ENCODE measurements at regions not wholly inside any gene's neighbourhood (a gene's known extent, or its start where the extent isn't known, plus 50 kb on each side); places are given as distances from the start of the nearest gene placed in this dataset.

GRCh38 chr2:12594590-12594989, 122.1 kb upstream of the TRIB2 start:
- dilution Hi-C loops (cut with MboI; ENCODE audit: extremely low pct_ligation_motif_present, low sequenced_read_pairs), result no loop called here
- no peaks in the 10 kb centered on the region for H3K4me1 ChIP-seq (ENCODE audit: control insufficient read depth, extremely low read depth, insufficient read depth, low read length)
- TF ChIP-seq CTCF (IDR thresholded peaks at IDR 0.05; ENCODE audit: extremely low read depth in 1 of 2, insufficient read depth in 1 of 2, low read depth in 1 of 2, low read length in 2 of 2) (no peak), MYC (IDR thresholded peaks at IDR 0.05; ENCODE audit: low read depth, low read length) (no peak), EZH2 (IDR thresholded peaks at IDR 0.05; ENCODE audit: borderline replicate concordance, low read depth, low read length, severe bottlenecking) (no peak), GATA2 (IDR thresholded peaks at IDR 0.05; ENCODE audit: insufficient read depth, insufficient read length, low read depth, low read length) (no peak), FOS (IDR thresholded peaks at IDR 0.05; ENCODE audit: borderline replicate concordance, insufficient read depth, low read length) (no peak), POLR2AphosphoS5 (IDR thresholded peaks at IDR 0.05; ENCODE audit: insufficient read depth, low read depth, low read length) (no peak), POLR2A (IDR thresholded peaks at IDR 0.05; ENCODE audit: low read depth, low read length) (no peak), JUN (IDR thresholded peaks at IDR 0.05; ENCODE audit: borderline replicate concordance, insufficient read depth, insufficient read length, low read depth) (no peak)
- TF ChIP-seq, protein P1, sequence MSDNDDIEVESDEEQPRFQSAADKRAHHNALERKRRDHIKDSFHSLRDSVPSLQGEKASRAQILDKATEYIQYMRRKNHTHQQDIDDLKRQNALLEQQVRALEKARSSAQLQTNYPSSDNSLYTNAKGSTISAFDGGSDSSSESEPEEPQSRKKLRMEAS (IDR thresholded peaks at IDR 0.05; ENCODE audit: insufficient read depth, insufficient read length), result no peak
- H3K9ac ChIP-seq (replicated peaks; ENCODE audit: extremely low read depth, insufficient read depth, low read length), result no peak overlapping the region
- no peaks in the 10 kb centered on the region for H3K9me1 ChIP-seq (replicated peaks; ENCODE audit: control insufficient read depth, extremely low read depth, insufficient read depth, low read length)
- H3K9me3 ChIP-seq (replicated peaks; ENCODE audit: control insufficient read depth, insufficient read depth, low read length), result no peaks in the 10 kb centered on the region
- intact Hi-C loops (cut with micrococcal nuclease), result no loop called here
- no peak overlapping the region for H2AFZ ChIP-seq (ENCODE audit: low read depth, low read length)
- no TSS peak for BruUV-seq (replicated peaks)
- DNase-seq (ENCODE audit: low read depth, low spot score) (no peak), FAIRE-seq (no peak)
- no peaks in the 10 kb centered on the region for H3K79me2 ChIP-seq (ENCODE audit: control insufficient read depth, insufficient read depth, low read length)
- H3K36me3 ChIP-seq (ENCODE audit: control insufficient read depth in 2 of 2, extremely low read depth in 1 of 2, insufficient read depth in 2 of 2, low read length in 2 of 2), result no peaks in the 10 kb centered on the region
- H3K4me2 ChIP-seq (ENCODE audit: insufficient read depth, low read length), result no peak overlapping the region
- H3K27me3 ChIP-seq (ENCODE audit: control insufficient read depth in 2 of 2, insufficient read depth in 2 of 2, low read length in 2 of 2), result no peaks in the 10 kb centered on the region
- H4K20me1 ChIP-seq (replicated peaks; ENCODE audit: control insufficient read depth, extremely low read depth, insufficient read depth, low read length), result no peaks in the 10 kb centered on the region
- CTCF ChIA-PET, result no interaction called here
- H3K4me3 ChIP-seq (replicated peaks in 1 of 3; ENCODE audit: insufficient read depth in 1 of 3, low read depth in 1 of 3, low read length in 3 of 3), result no peak overlapping the region
- no peak overlapping the region for H3K27ac ChIP-seq (ENCODE audit: insufficient read depth, low read depth, low read length)
- POLR2A ChIA-PET, result no interaction called here

All from endothelial cell of umbilical vein (primary cell).